ENCODE measurements at regions not wholly inside any gene's neighbourhood (a gene's known extent, or its start where the extent isn't known, plus 50 kb on each side); places are given as distances from the start of the nearest gene placed in this dataset.

DNA sequence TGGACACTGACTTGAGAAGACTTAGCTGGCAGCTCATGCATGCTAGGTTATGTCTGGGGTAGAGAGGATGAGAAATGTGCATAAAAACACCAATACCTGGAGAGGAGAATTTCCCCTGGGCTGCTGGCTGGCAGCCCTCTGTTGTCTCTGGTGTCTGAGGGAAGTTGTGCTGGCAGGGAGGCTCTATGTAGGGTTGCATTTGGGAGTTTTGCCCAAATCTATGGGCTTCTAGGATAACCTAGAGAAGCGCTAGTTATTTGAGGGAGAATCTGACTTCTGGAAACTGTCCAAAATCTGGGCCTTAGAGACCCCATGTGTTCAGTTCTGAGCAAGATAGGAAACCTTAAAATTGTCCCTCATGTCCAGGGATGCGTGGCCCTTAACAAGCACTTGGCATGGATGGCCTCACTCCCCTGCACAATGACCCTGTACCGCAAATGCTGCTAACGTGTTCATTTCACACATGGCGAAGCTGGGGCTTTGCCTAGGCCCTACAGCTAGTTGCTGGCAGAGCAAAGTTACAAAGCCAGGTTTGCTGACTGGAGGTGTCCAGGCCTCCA lies 70.3 kb upstream of the ATP2B2 start:
- no peaks in the 10 kb centered on the region for H3K9me3 Mint-ChIP-seq

DNA sequence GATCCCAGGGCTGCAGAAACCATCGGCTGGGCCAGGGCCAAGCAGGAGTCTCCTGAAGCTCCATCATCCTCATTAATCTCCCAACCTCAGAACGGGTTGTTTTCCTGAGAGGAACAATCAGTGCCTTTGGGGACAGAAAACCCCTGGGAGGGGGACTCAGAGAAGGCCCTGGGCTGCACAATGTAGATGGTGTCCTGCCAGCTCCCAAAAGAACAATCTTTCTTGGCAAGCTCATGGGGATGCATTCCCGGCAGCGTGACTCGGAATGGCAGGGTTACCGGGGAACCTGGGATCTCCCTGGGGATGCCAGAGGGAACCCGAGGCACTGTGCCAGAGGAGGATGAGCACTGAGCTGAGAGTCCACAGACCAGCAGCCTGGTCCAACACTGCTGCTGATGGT lies 72.1 kb upstream of the ATP2B2 start:
- Histone ChIP-seq H3K27me3 (ENCODE audit: control insufficient read depth, insufficient read depth, low read length) (no peaks in the 10 kb centered on the region), H3K36me3 (ENCODE audit: control insufficient read depth, insufficient read depth, low read length) (no peaks in the 10 kb centered on the region), H3K9me3 (ENCODE audit: control insufficient read depth, insufficient read depth, low read length) (no peaks in the 10 kb centered on the region), H3K4me1 (ENCODE audit: control insufficient read depth, insufficient read depth, low read length) (no peaks in the 10 kb centered on the region), H3K27ac (ENCODE audit: low read length) (no peak overlapping the region), H3K4me3 (ENCODE audit: low read length) (no peak overlapping the region)
- DNase-seq (no peak), ATAC-seq (no peak)
- 82% methylated on average over 7 of the region's 7 CpGs for WGBS (ENCODE audit: insufficient coverage)
- H3K27me3 Mint-ChIP-seq (ENCODE audit: low read depth in 2 of 2): peaks cover 12 to 27% of the 10 kb centered on the region in 2 donors
- TF ChIP-seq, protein P1, sequence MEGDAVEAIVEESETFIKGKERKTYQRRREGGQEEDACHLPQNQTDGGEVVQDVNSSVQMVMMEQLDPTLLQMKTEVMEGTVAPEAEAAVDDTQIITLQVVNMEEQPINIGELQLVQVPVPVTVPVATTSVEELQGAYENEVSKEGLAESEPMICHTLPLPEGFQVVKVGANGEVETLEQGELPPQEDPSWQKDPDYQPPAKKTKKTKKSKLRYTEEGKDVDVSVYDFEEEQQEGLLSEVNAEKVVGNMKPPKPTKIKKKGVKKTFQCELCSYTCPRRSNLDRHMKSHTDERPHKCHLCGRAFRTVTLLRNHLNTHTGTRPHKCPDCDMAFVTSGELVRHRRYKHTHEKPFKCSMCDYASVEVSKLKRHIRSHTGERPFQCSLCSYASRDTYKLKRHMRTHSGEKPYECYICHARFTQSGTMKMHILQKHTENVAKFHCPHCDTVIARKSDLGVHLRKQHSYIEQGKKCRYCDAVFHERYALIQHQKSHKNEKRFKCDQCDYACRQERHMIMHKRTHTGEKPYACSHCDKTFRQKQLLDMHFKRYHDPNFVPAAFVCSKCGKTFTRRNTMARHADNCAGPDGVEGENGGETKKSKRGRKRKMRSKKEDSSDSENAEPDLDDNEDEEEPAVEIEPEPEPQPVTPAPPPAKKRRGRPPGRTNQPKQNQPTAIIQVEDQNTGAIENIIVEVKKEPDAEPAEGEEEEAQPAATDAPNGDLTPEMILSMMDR (IDR thresholded peaks at IDR 0.05): no peak
- no peaks in the 10 kb centered on the region for H3K9me3 Mint-ChIP-seq
- no peak overlapping the region for H3K27ac Mint-ChIP-seq
- no peak overlapping the region for H3K4me3 Mint-ChIP-seq
- intact Hi-C loops (cut with micrococcal nuclease): no loop called here
- no peaks in the 10 kb centered on the region for H3K4me1 Mint-ChIP-seq
- no peaks in the 10 kb centered on the region for H3K36me3 Mint-ChIP-seq

More for the DNA sequence above, 70.3 kb upstream of the ATP2B2 start:
- no peak overlapping the region for H3K27ac ChIP-seq (ENCODE audit: low read length)
- DNase-seq (no peak), ATAC-seq (no peak)
- no peaks in the 10 kb centered on the region for H3K36me3 ChIP-seq (ENCODE audit: control insufficient read depth, insufficient read depth, low read length)
- no peaks in the 10 kb centered on the region for H3K9me3 ChIP-seq (ENCODE audit: control insufficient read depth, insufficient read depth, low read length)
- no peaks in the 10 kb centered on the region for H3K27me3 ChIP-seq (ENCODE audit: control insufficient read depth, insufficient read depth, low read length)
- Mint-ChIP-seq H3K27me3 (ENCODE audit: low read depth in 2 of 2) (peaks cover 0 to 11% of the 10 kb centered on the region in 2 donors), H3K4me1 (no peaks in the 10 kb centered on the region), H3K4me3 (no peak overlapping the region), H3K27ac (no peak overlapping the region), H3K36me3 (no peaks in the 10 kb centered on the region)
- intact Hi-C loops (cut with micrococcal nuclease): no loop called here
- H3K4me3 ChIP-seq (ENCODE audit: low read length): no peak overlapping the region
- 85% methylated on average over 5 of the region's 5 CpGs for WGBS (ENCODE audit: insufficient coverage)
- H3K4me1 ChIP-seq (ENCODE audit: control insufficient read depth, insufficient read depth, low read length): no peaks in the 10 kb centered on the region
- TF ChIP-seq, protein P1 (IDR thresholded peaks at IDR 0.05): no peak

DNA sequence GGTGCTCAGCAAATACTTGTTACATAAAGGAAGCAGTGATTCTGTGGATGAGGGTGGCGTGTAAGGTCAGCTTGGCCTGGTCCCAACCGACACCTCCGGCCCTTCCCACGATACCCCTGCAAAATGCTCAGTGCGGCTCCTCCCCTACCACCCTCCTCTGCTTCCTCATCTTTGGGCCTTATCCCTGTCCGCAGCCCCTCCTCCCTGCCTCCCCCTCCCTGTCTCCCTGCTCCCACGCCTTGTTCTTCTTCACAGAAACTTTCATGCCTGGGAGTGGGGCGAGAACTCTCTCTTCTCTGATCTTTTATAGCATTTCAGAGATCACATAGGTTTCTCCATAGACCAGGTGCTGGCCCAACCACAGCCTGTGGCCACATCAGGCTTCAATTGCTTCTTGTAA lies 75.0 kb upstream of the ATP2B2 start:
- H3K4me1 ChIP-seq (ENCODE audit: control insufficient read depth, insufficient read depth, low read length): no peaks in the 10 kb centered on the region
- Mint-ChIP-seq H3K4me3 (no peak overlapping the region), H3K4me1 (no peaks in the 10 kb centered on the region), H3K9me3 (no peaks in the 10 kb centered on the region), H3K27me3 (ENCODE audit: low read depth in 2 of 2) (peaks cover 19 to 25% of the 10 kb centered on the region in 2 donors), H3K36me3 (no peaks in the 10 kb centered on the region), H3K27ac (no peak overlapping the region)
- TF ChIP-seq, protein P1 (IDR thresholded peaks at IDR 0.05): no peak
- 79% methylated on average over 8 of the region's 8 CpGs for WGBS (ENCODE audit: insufficient coverage)
- H3K4me3 ChIP-seq (ENCODE audit: low read length): no peak overlapping the region
- DNase-seq (no peak), ATAC-seq (no peak)
- H3K27me3 ChIP-seq (ENCODE audit: control insufficient read depth, insufficient read depth, low read length): no peaks in the 10 kb centered on the region
- H3K27ac ChIP-seq (ENCODE audit: low read length): no peak overlapping the region
- no peaks in the 10 kb centered on the region for H3K36me3 ChIP-seq (ENCODE audit: control insufficient read depth, insufficient read depth, low read length)
- H3K9me3 ChIP-seq (ENCODE audit: control insufficient read depth, insufficient read depth, low read length): no peaks in the 10 kb centered on the region
- intact Hi-C loops (cut with micrococcal nuclease): no loop called here

DNA sequence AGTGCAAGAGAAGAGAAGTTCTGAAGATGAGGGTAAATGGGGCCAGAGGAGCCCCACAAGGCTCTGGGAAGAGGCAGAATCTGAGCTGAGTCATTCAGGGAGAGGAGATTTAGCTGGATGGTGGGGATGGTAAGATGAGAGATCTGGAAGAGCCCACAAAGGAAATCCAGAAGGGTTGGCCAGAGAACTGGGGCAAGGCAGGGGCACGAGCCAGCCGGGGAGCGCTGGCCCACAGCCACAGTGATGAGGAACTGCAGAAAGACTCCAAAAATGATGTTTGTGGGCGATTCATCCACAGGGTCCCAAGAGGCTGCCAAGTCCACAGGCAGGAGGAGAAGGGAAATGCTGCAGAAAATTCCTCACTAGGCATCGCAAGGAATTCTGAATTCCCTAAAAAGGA lies 75.9 kb upstream of the ATP2B2 start:
- Histone ChIP-seq H3K4me3 (ENCODE audit: low read length) (no peak overlapping the region), H3K4me1 (ENCODE audit: control insufficient read depth, insufficient read depth, low read length) (no peaks in the 10 kb centered on the region), H3K27ac (ENCODE audit: low read length) (no peak overlapping the region), H3K9me3 (ENCODE audit: control insufficient read depth, insufficient read depth, low read length) (no peaks in the 10 kb centered on the region), H3K27me3 (ENCODE audit: control insufficient read depth, insufficient read depth, low read length) (no peaks in the 10 kb centered on the region), H3K36me3 (ENCODE audit: control insufficient read depth, insufficient read depth, low read length) (no peaks in the 10 kb centered on the region)
- TF ChIP-seq, protein P1 (IDR thresholded peaks at IDR 0.05): no peak
- H3K4me1 Mint-ChIP-seq: no peaks in the 10 kb centered on the region
- H3K9me3 Mint-ChIP-seq: no peaks in the 10 kb centered on the region
- peaks cover 25 to 33% of the 10 kb centered on the region in 2 donors for H3K27me3 Mint-ChIP-seq (ENCODE audit: low read depth in 2 of 2)
- intact Hi-C loops (cut with micrococcal nuclease): no loop called here
- no peak for DNase-seq
- H3K27ac Mint-ChIP-seq: no peak overlapping the region
- no peaks in the 10 kb centered on the region for H3K36me3 Mint-ChIP-seq
- WGBS (ENCODE audit: insufficient coverage): 86% methylated on average over 5 of the region's 5 CpGs
- no peak for ATAC-seq
- no peak overlapping the region for H3K4me3 Mint-ChIP-seq
